ENCODE measurements at regions not wholly inside any gene's neighbourhood (a gene's known extent, or its start where the extent isn't known, plus 50 kb on each side); places are given as distances from the start of the nearest gene placed in this dataset.

DNA sequence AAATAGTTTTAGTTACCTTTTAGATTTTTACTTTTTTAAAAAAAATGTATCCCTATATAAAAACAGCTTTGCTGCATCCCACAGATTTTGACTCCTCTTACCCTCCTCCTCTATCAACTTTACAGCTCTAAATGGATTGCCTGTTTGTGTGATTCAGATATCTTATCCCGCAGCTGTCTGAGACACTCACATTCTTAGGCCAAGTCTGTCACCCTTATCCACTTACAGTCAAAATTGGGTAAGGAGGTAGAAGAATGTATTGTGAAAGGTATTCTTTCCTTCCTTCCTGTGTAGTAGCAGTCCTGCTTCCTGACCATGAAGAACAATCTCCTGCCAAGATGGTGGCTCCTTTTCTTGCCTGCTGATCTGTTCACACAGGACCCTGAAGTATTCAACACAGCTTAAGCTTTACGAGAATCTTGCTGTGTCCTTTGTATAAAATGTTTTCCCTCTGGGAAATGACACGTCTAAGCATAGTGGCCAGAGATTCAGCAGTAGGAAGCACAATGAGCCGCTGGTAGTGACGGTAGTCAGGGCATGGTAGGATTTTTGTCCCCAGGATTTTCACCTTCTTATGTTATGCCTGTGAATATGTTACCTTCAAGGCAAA, 67.7 kb upstream of the ST8SIA4 start:
- TF ChIP-seq CTCF (conservative IDR thresholded peaks at IDR 0.05; ENCODE audit: low read depth, low read length) (no peak), EZH2phosphoT487 (IDR thresholded peaks at IDR 0.05; ENCODE audit: borderline replicate concordance, low read length) (no peak), EZH2 (IDR thresholded peaks at IDR 0.05; ENCODE audit: low read length, unreplicated experiment) (no peak)
- Histone ChIP-seq H2AFZ (ENCODE audit: low read length) (no peak overlapping the region), H3K27me3 (ENCODE audit: low read length) (no peaks in the 10 kb centered on the region), H3K9ac (ENCODE audit: low read length) (no peak overlapping the region), H3K79me2 (ENCODE audit: low read length) (no peaks in the 10 kb centered on the region), H3K4me3 (ENCODE audit: low read length) (no peak overlapping the region), H3K36me3 (ENCODE audit: low read depth, low read length) (no peaks in the 10 kb centered on the region), H3K4me2 (ENCODE audit: low read length) (no peak overlapping the region), H4K20me1 (ENCODE audit: low read length) (no peaks in the 10 kb centered on the region), H3F3A (ENCODE audit: low read length, unreplicated experiment) (no peaks in the 10 kb centered on the region), H3K9me3 (ENCODE audit: low read length) (no peaks in the 10 kb centered on the region), H3K4me1 (ENCODE audit: insufficient read depth, low read length) (no peaks in the 10 kb centered on the region), H3K9me2 (replicated peaks; ENCODE audit: low read length) (no peaks in the 10 kb centered on the region), H3K27ac (ENCODE audit: low read length) (no peak overlapping the region)
- no TSS peak for BruUV-seq (replicated peaks)
- no peak for DNase-seq
- CTCF ChIA-PET: no interaction called here
- intact Hi-C loops (cut with micrococcal nuclease): no loop called here
- POLR2A ChIA-PET (ENCODE audit: unreplicated experiment): no interaction called here
- no peak for ATAC-seq

GRCh38 chr5:100965291-100965690, 62.2 kb upstream of the ST8SIA4 start:
- ChIA-PET POLR2A (ENCODE audit: unreplicated experiment) (no interaction called here), CTCF (no interaction called here)
- no peak for TF ChIP-seq EZH2 (IDR thresholded peaks at IDR 0.05; ENCODE audit: low read length, unreplicated experiment)
- TF ChIP-seq EZH2phosphoT487 (IDR thresholded peaks at IDR 0.05; ENCODE audit: borderline replicate concordance, low read length): no peak
- no peak for TF ChIP-seq CTCF (conservative IDR thresholded peaks at IDR 0.05; ENCODE audit: low read depth, low read length)
- ATAC-seq (no peak), DNase-seq (no peak)
- H3K4me2 ChIP-seq (ENCODE audit: low read length): no peak overlapping the region
- H3K27ac ChIP-seq (ENCODE audit: low read length): no peak overlapping the region
- intact Hi-C loops (cut with micrococcal nuclease): no loop called here
- H3K9me3 ChIP-seq (ENCODE audit: low read length): no peaks in the 10 kb centered on the region
- H3K9me2 ChIP-seq (replicated peaks; ENCODE audit: low read length): no peaks in the 10 kb centered on the region
- no peak overlapping the region for H2AFZ ChIP-seq (ENCODE audit: low read length)
- H3K4me1 ChIP-seq (ENCODE audit: insufficient read depth, low read length): no peaks in the 10 kb centered on the region
- H3K9ac ChIP-seq (ENCODE audit: low read length): no peak overlapping the region
- H3K79me2 ChIP-seq (ENCODE audit: low read length): no peaks in the 10 kb centered on the region
- H3K27me3 ChIP-seq (ENCODE audit: low read length): no peaks in the 10 kb centered on the region
- H4K20me1 ChIP-seq (ENCODE audit: low read length): no peaks in the 10 kb centered on the region
- no peak overlapping the region for H3K4me3 ChIP-seq (ENCODE audit: low read length)
- BruUV-seq (replicated peaks): no TSS peak
- H3K36me3 ChIP-seq (ENCODE audit: low read depth, low read length): no peaks in the 10 kb centered on the region
- H3F3A ChIP-seq (ENCODE audit: low read length, unreplicated experiment): no peaks in the 10 kb centered on the region

Measured in PC-3 (cell line).